DMS153 treated with DMSO at 0.1 percent for 48 hours (cell line): ENCODE measurements at regions not wholly inside any gene's neighbourhood (a gene's known extent, or its start where the extent isn't known, plus 50 kb on each side); places are given as distances from the start of the nearest gene placed in this dataset.

ENCODE experiments used
- DNase-seq: peaks from one replicate; lab custom pipeline; 2025; ENCODE audit not compliant: unreplicated experiment; lab: John Stamatoyannopoulos, UW

- DNase-seq: no peak
Measured at GRCh38 chrX:106499473-106499872, 112.3 kb upstream of the RADX start.

- no peak for DNase-seq
Measured at GRCh38 chrX:106510713-106511403, 100.9 kb upstream of the RADX start.
